HCT116 (cell line): ENCODE measurements at regions not wholly inside any gene's neighbourhood (a gene's known extent, or its start where the extent isn't known, plus 50 kb on each side); places are given as distances from the start of the nearest gene placed in this dataset.

Source experiments
- ATAC-seq: fragments of 200-7000 bp; cut with Tn5 transposase; 2 replicates; pipeline ENCODE4 v1.9.1; 2020; ENCODE audit warnings: mild to moderate bottlenecking, moderate library complexity
- BruUV-seq: library from RNA; stranded (reverse); fragments of 400-500 nt; replicated peaks from 2 replicates; lab custom pipeline; 2021; lab: Mats Ljungman, UMichigan
- CTCF ChIA-PET: fragments of 300-600 bp; sonication (Branson Sonifier 250); formaldehyde crosslinking; loops from one replicate; lab custom pipeline; 2021; ENCODE audit warnings: antibody characterized with exemption; lab: Charles Lee
- POLR2A ChIA-PET: fragments of 300-600, 350-600 bp; sonication (Branson Sonifier 250); formaldehyde crosslinking; loops from one replicate; lab custom pipeline; 2021; ENCODE audit warnings: antibody characterized with exemption; lab: Charles Lee
- RAD21 ChIA-PET, 2 experiments: fragments of 300-600 bp; sonication (Branson Sonifier 250); formaldehyde crosslinking; loops; one replicate each; lab custom pipeline; 2023; ENCODE audit warnings: low total read pairs in 2 of 2; ENCODE audit not compliant: uncharacterized antibody in 2 of 2, unreplicated experiment in 2 of 2, low non-redundant PET in 1 of 2; lab: Charles Lee
- DNase-seq: peaks from one replicate; pipeline ENCODE4 v3.0.0-alpha.2; 2010; ENCODE audit warnings: low read depth, low spot score
- H2AFZ ChIP-seq: fragments of 200-600 bp; shearing (Covaris generic), sonication (generic); 2 replicates; pipeline ENCODE4 v1.6.1; 2017; ENCODE audit warnings: low read depth, mixed run types, mixed read lengths, antibody characterized with exemption, low read length; ENCODE audit not compliant: poor library complexity, severe bottlenecking
- H3K27ac ChIP-seq: 2 replicates; pipeline ENCODE4 v1.5.1; 2012; ENCODE audit warnings: low read depth, low read length
- H3K27me3 ChIP-seq: fragments of 200-600 bp; sonication (generic); 2 replicates; pipeline ENCODE4 v1.6.1; 2016; ENCODE audit warnings: mixed run types, low read length, mixed read lengths; ENCODE audit not compliant: insufficient read depth
- H3K36me3 ChIP-seq, 2 experiments: fragments of 200-500 bp in 1 of 2; fragments of 200-600 bp in 1 of 2; sonication (Bioruptor generic) in 1 of 2; sonication (generic) in 1 of 2; 2 replicates each; pipeline versions ENCODE4 v1.5.1 to v1.6.1; 2014 to 2016; ENCODE audit warnings: low read length in 2 of 2, inconsistent platforms in 1 of 2, mixed read lengths in 1 of 2, mixed run types in 1 of 2; ENCODE audit not compliant: insufficient read depth in 2 of 2, control insufficient read depth in 1 of 2
- H3K4me1 ChIP-seq, 2 experiments: fragments of 200-600 bp in 1 of 2; sonication (generic) in 1 of 2; 2 replicates each; pipeline versions ENCODE4 v1.5.1 to v1.6.1; 2012 to 2017; ENCODE audit warnings: low read length in 2 of 2, inconsistent platforms in 1 of 2, mild to moderate bottlenecking in 1 of 2, mixed read lengths in 1 of 2, mixed run types in 1 of 2, moderate library complexity in 1 of 2; ENCODE audit not compliant: insufficient read depth in 2 of 2, control insufficient read depth in 1 of 2
- H3K4me2 ChIP-seq: fragments of 200-600 bp; sonication (generic); 2 replicates; pipeline ENCODE4 v1.6.1; 2017; ENCODE audit warnings: mixed run types, low read length, mixed read lengths
- H3K4me3 ChIP-seq, 2 experiments: fragments of 200-600 bp in 1 of 2; sonication (generic) in 1 of 2; replicated peaks in 1 of 2; 2 replicates each; pipeline ENCODE4 v1.5.1; 2011 to 2016; ENCODE audit warnings: low read length in 2 of 2, control low read depth in 1 of 2, low read depth in 1 of 2, mild to moderate bottlenecking in 1 of 2, mixed read lengths in 1 of 2, mixed run types in 1 of 2
- H3K79me2 ChIP-seq: fragments of 200-600 bp; sonication (generic); 2 replicates; pipeline ENCODE4 v1.6.1; 2017; ENCODE audit warnings: mild to moderate bottlenecking, mixed run types, low read length, moderate library complexity, mixed read lengths; ENCODE audit not compliant: insufficient read depth
- H3K9ac ChIP-seq: fragments of 200-600 bp; sonication (generic); 2 replicates; pipeline ENCODE4 v1.6.1; 2016; ENCODE audit warnings: low read length, mixed read lengths
- H3K9me2 ChIP-seq: fragments of 200-600 bp; sonication (generic), shearing (Covaris generic); 2 replicates; pipeline ENCODE4 v1.6.1; 2017; ENCODE audit warnings: mixed run types, mild to moderate bottlenecking, moderate library complexity; ENCODE audit not compliant: insufficient read depth
- H3K9me3 ChIP-seq, 2 experiments: fragments of 200-500 bp in 1 of 2; fragments of 200-600 bp in 1 of 2; sonication (Bioruptor generic) in 1 of 2; sonication (generic) in 1 of 2; 2 replicates each; pipeline ENCODE4 v1.6.1; 2014 to 2017; ENCODE audit warnings: low read length in 2 of 2, mixed read lengths in 2 of 2, inconsistent platforms in 1 of 2, low read depth in 1 of 2, mild to moderate bottlenecking in 1 of 2, mixed run types in 1 of 2, moderate library complexity in 1 of 2; ENCODE audit not compliant: control insufficient read depth in 1 of 2, insufficient read depth in 1 of 2
- H4K20me1 ChIP-seq: fragments of 200-600 bp; sonication (generic), shearing (Covaris generic); 2 replicates; pipeline ENCODE4 v1.6.1; 2017; ENCODE audit warnings: mixed run types, mild to moderate bottlenecking, moderate library complexity; ENCODE audit not compliant: insufficient read depth
- EZH2phosphoT487 ChIP-seq: fragments of 200-600 bp; IDR thresholded peaks from 2 replicates; pipeline ENCODE4 v1.6.1; 2018; ENCODE audit warnings: antibody characterized with exemption, borderline replicate concordance
- TCF7L2 ChIP-seq: IDR thresholded peaks from 2 replicates; pipeline ENCODE4 v1.7.0; 2011; ENCODE audit warnings: borderline replicate concordance, inconsistent platforms; ENCODE audit not compliant: insufficient read depth, insufficient read length; ENCODE audit errors: extremely low read depth
- YY1 ChIP-seq: IDR thresholded peaks from 2 replicates; pipeline ENCODE4 v1.6.1; 2011; ENCODE audit warnings: low read length, low read depth, moderate library complexity, mild to moderate bottlenecking; ENCODE audit not compliant: insufficient replicate concordance; ENCODE audit errors: extremely low read depth
- ZNF274 ChIP-seq: fragments of 200-500 bp; sonication (Bioruptor generic); IDR thresholded peaks from 2 replicates; pipeline ENCODE4 v1.6.1; 2014; ENCODE audit warnings: mild to moderate bottlenecking, low read depth, low read length, inconsistent platforms
- intact Hi-C: fragments of 100-400 bp; cut with micrococcal nuclease; formaldehyde crosslinking; loops from 2 replicates; pipeline ENCODE4 v1.10.0; 2022
- TF ChIP-seq, protein P1 (sequence below), 3 experiments: fragments of 200-600 bp in 1 of 3; sonication (generic) in 1 of 3; IDR thresholded peaks in 2 of 3; conservative IDR thresholded peaks in 1 of 3; 2 replicates each; pipeline ENCODE4 v1.5.1; 2012 to 2017; ENCODE audit warnings: low read depth in 2 of 3, low read length in 2 of 3, antibody characterized with exemption in 1 of 3, borderline replicate concordance in 1 of 3, control low read depth in 1 of 3, mild to moderate bottlenecking in 1 of 3, mixed read lengths in 1 of 3, mixed run types in 1 of 3, moderate library complexity in 1 of 3; ENCODE audit not compliant: insufficient read depth in 1 of 3
- TF ChIP-seq, protein P2 (sequence below): IDR thresholded peaks from 2 replicates; pipeline ENCODE4 v1.6.1; 2012
- TF ChIP-seq, protein P3 (sequence below): IDR thresholded peaks from 2 replicates; pipeline ENCODE4 v1.6.1; 2011; ENCODE audit warnings: mild to moderate bottlenecking, low read length, moderate library complexity; ENCODE audit not compliant: insufficient replicate concordance; ENCODE audit errors: extremely low read depth

DNA sequence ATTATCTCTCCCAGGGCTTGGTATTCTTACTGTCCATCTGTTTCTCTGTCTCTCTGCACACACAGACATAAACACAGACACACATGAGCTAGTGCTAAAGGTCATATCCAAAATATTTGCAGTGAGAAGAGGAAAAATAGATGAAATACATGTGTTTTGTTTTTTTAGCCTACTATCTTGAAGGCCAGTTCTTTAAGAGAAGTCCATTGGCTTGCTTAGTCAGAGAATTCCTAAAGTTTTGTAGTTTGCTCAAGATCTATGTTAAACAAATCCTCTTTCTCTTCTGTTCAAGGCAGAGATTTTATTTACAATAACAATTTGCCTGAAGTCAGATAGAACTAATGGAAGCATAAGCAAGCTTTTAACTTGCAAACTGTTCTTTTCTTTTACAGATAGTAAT, 120.0 kb upstream of the AKIRIN2 start:
- CTCF ChIA-PET = interaction anchor here (0.9 kb wide), 1 partner anchor 10 kb away, joined by 5 read pairs; no protein-coding TSS in a partner anchor
- no peak overlapping the region for H3K4me3 ChIP-seq
- no peak overlapping the region for H3K27ac ChIP-seq
- no peak for ATAC-seq
- no peak for TF ChIP-seq EZH2phosphoT487
- no peak for TF ChIP-seq ZNF274
- TF ChIP-seq, protein P1, sequence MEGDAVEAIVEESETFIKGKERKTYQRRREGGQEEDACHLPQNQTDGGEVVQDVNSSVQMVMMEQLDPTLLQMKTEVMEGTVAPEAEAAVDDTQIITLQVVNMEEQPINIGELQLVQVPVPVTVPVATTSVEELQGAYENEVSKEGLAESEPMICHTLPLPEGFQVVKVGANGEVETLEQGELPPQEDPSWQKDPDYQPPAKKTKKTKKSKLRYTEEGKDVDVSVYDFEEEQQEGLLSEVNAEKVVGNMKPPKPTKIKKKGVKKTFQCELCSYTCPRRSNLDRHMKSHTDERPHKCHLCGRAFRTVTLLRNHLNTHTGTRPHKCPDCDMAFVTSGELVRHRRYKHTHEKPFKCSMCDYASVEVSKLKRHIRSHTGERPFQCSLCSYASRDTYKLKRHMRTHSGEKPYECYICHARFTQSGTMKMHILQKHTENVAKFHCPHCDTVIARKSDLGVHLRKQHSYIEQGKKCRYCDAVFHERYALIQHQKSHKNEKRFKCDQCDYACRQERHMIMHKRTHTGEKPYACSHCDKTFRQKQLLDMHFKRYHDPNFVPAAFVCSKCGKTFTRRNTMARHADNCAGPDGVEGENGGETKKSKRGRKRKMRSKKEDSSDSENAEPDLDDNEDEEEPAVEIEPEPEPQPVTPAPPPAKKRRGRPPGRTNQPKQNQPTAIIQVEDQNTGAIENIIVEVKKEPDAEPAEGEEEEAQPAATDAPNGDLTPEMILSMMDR (IDR thresholded peaks at IDR 0.05 in 2 of 3, conservative IDR thresholded peaks at IDR 0.05 in 1 of 3; ENCODE audit: borderline replicate concordance in 1 of 3, insufficient read depth in 1 of 3, low read depth in 2 of 3, low read length in 2 of 3) = no peak
- TF ChIP-seq YY1 = no peak
- TF ChIP-seq, protein P2, sequence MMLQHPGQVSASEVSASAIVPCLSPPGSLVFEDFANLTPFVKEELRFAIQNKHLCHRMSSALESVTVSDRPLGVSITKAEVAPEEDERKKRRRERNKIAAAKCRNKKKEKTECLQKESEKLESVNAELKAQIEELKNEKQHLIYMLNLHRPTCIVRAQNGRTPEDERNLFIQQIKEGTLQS = no peak
- no peak for TF ChIP-seq TCF7L2
- TF ChIP-seq, protein P3, sequence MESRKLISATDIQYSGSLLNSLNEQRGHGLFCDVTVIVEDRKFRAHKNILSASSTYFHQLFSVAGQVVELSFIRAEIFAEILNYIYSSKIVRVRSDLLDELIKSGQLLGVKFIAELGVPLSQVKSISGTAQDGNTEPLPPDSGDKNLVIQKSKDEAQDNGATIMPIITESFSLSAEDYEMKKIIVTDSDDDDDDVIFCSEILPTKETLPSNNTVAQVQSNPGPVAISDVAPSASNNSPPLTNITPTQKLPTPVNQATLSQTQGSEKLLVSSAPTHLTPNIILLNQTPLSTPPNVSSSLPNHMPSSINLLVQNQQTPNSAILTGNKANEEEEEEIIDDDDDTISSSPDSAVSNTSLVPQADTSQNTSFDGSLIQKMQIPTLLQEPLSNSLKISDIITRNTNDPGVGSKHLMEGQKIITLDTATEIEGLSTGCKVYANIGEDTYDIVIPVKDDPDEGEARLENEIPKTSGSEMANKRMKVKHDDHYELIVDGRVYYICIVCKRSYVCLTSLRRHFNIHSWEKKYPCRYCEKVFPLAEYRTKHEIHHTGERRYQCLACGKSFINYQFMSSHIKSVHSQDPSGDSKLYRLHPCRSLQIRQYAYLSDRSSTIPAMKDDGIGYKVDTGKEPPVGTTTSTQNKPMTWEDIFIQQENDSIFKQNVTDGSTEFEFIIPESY = no peak
- TF ChIP-seq, all 23 proteins: peak for 0
- DNase-seq = no peak
- Histone ChIP-seq H3K9me3 (no peaks in the 10 kb centered on the region), H3K36me3 (no peaks in the 10 kb centered on the region), H3K79me2 (no peaks in the 10 kb centered on the region), H3K4me1 (no peaks in the 10 kb centered on the region), H3K4me2 (no peak overlapping the region), H4K20me1 (no peaks in the 10 kb centered on the region), H3K9me2 (no peaks in the 10 kb centered on the region), H2AFZ (no peak overlapping the region), H3K9ac (no peak overlapping the region), H3K27me3 (no peaks in the 10 kb centered on the region)
- POLR2A ChIA-PET = no interaction called here
- RAD21 ChIA-PET = no interaction called here
- intact Hi-C loops = no loop called here
- BruUV-seq = no TSS peak
